GM18867 (cell line): ENCODE measurements at regions not wholly inside any gene's neighbourhood (a gene's known extent, or its start where the extent isn't known, plus 50 kb on each side); places are given as distances from the start of the nearest gene placed in this dataset.
"Not testable (repeated sequence)": the region's sequence is repeated elsewhere in the genome, so short reads cannot be mapped to it uniquely, and the experiment has no call there.

Experiments used
- ATAC-seq: cut with Tn5 transposase; IDR thresholded peaks from one replicate; pipeline ENCODE4 v1.9.1; 2021; ENCODE audit warnings: mild to moderate bottlenecking, moderate library complexity; ENCODE audit not compliant: unreplicated experiment

DNA sequence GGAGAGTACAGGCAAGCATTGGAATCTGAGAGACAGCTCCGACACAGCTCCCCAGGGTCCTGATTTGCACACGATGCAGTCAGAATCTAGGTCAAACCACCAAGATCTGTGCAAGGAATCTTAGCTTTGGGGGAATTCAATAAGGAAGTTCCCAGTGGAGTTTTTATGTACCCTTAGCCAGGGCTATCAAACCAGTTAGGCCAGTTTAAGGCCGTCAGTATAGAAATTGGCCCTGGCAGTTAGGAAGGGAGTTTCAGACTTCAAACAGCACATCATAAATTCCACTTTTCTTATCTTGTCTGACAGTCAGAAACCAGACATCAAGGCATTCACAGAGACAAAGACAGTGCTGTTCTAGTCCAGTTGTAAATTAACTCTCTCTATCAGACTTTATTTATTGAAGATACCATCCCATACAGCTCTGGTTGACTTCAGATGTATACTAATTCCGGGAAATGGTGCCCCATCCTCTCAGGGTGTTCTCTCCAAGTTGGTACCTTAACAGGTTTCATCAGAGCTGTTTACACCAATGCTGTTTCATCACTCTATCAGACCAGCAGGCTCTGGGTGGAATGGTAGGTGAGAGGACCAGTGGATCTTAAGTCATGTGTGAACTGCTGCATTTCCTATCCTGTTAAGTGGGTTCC is 157.5 kb upstream of the ATF7IP start:
- no peak for ATAC-seq

DNA sequence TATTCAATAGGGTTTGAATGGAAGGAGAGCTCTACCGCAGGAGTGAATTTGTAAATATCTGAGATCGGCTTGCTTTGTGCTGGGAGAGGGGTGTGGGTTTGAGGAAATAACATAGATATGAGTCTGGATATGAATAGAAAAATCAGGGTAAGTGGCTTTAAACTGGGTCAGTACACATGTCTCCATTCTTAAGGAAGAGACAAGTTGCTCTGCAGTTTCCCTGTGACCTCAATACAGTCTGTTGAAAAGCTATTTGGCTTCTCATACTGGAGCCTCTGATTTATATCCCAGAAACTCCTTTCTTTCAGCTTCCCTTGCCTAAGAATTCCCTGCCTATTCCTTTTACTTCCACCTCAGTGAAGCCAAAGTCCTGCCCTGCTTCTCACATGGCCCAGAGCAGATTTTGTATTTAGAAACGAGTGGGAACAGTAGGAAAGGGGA is 153.5 kb upstream of the ATF7IP start:
- ATAC-seq = no peak

DNA sequence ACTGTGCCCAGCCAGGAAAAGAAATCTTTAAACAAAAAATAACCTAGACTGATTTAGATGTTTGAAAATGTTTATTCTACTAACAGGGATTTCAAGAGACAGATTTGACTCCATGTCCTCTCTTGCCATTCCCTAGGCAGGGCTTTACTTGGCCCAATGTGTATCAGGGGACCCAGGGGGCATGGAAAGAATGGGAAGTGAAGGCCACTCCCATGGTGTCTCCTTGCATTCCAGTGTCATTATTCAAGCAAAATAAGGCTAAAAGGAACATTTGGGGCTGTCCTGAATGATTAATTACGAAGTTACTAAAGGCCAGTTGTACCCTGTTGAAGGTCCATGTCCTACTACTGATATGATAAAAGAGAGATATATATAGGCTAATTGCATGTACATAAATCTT is 151.9 kb upstream of the ATF7IP start:
- ATAC-seq = no peak

DNA sequence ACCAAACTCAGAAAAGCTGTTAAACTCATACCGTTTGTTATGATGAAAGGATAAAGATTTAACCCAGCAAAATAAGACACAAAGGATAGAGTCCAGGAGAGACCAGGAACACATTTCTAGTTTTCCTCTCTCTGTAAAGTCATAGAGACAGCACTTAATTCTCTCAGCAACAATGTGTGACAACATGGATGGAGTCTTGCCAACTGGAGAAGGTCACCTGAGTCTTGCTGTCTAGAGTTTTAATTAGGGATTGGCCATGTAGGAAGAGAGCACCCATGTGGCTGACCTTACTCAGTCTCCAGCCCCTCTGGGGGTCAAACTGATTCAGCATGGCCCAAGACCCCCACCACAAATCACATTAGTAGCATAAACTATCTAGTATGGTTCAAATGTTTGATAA is 151.0 kb upstream of the ATF7IP start:
- no peak for ATAC-seq

DNA sequence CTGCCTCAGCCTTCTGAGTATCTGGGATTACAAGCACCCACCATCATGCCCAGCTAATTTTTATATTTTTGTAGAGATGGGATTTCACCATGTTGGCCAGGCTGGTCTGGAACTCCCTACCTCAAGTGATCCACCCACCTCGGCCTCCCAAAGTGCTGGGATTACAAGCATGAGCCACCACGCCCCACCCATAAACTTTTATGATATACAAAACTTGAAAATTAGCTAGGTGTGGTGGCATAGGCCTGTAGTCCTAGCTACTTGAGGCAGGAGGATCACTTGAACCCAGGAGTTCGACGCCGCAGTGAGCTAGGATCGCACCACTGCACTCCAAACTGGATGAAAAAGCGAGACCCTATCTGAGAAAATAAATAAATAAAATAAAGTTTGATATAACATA is 149.5 kb upstream of the ATF7IP start:
- not testable (repeated sequence) for ATAC-seq

DNA sequence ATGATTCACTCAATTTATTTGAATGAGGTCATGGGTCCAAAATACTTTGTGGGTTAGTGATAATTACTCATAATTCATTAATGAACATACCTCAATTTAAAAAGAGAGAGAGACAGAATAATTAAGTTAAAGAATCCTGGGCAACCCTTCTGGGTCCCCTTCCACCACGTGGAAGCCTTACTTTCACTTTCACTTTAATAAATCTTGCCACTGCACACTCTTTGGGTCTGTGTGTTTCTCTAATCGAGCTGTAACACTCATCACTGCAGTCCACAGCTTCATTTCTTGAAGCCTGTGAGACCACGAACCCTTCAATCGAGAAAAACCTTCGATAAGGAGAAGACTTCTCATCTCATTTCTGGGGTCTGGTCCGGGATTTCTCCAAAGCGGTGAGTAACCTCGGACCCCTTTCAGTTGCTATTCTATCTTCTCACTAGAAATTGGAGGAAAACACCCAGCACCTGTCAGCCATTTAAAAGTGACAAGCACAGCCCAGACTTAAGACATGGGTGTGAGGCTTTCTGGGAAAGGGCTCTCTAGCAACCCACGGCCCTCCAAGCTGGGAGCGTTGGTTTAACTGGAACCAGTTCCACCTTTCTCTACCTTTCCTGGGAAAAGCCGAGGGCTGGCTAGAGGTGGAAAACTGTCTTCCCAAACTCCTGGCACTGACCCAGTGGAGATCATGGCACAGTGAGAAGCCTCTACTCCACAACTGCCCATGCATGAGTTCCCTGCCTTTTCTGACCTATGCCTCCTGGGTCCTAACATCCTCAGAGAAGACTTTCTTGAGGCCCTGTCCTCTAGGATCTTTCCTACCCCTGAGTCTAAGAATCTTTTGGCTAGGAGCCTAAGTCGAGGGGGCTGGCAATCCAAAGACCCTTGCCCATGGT is 148.8 kb upstream of the ATF7IP start:
- no peak for ATAC-seq

DNA sequence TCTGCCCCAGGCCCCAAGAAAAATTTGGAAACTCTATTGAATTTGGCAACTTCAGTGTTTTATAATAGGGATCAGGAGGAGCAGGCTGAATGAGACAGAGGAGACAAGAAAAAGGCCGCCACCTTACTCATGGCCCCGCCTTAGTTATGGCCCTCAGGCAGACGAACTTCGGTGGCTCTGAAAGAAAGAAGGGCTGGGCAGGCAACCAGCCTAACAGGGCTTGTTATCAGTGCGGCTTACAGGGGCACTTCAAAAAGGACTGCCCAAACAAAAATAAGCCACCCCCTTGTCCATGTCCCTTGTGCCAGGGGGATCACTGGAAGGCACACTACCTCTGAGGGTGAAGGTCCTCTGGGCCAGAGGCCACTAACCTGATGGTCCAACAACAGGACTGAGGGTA is 146.3 kb upstream of the ATF7IP start:
- ATAC-seq = no peak

DNA sequence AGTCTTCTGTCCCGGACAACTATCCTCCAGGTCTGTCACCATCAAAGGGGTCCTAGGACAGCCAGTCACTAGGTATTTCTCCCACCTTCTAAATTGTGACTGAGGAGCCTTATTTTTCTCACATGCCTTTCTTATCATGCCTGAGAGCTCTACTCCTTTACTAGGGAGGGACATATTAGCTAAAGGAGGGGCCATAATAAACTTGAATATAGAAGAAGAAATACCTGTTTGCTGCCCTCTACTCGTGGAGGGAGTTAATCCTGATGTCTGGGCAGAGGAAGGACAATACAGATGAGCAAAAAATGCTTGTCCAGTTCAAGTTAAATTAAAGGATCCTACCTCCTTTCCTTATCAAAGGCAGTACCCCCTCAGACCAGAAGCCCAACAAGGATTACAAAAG is 145.8 kb upstream of the ATF7IP start:
- not testable (repeated sequence) for ATAC-seq

DNA sequence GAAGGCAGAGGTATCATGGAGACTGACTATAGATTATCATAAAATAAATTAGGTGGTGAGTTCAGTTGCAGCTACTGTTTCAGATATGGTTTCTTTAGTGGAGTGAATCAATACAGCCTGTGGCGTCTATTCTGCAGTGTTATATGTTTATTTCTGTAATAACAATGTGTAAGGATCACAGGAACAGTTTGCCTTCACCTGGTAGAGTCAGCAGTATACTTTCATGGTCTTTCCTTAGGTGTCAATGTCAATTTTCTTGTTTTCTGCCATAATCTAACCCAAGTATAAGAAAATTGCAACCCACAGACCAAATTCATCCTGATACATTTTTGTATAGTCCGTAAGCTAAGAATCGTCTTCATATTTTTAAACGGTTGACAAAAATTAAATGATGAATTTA is 140.4 kb upstream of the ATF7IP start:
- ATAC-seq = no peak

DNA sequence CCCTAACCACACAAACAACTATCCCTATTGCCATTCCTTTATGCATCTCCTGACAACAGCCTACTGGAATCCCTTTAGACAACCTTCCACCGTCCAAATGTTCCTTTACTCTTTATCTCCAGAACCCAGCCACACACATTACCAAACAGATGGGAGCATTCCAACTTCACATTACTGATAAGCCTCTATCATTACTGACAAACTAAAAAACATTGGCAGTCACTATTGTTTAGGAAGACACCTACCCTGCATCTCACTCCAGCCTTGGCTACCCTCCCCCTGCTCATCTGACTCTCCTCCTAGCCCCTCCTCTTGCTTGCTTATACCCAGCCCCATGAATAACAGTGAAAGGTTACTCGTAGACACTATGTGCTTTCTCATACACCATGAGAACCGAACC is 130.3 kb upstream of the ATF7IP start:
- ATAC-seq = not testable (repeated sequence)

DNA sequence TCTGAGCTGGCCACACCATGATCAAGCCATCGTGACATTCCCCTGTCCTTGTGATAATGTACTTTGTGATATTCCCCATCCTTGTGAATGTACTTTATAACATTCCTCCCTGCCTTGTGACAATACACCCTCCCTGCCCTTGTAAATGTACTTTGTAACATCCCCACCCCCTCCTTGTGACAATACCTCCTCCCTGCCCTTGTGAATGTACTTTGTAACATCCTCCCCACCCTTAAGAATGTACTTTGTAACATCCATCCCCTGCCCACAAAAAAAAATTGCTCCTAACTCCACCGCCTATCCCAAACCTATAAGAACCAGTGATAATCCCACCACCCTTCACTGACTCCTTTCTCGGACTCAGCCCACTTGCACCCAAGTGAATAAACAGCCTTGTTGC is 128.8 kb upstream of the ATF7IP start:
- not testable (repeated sequence) for ATAC-seq

DNA sequence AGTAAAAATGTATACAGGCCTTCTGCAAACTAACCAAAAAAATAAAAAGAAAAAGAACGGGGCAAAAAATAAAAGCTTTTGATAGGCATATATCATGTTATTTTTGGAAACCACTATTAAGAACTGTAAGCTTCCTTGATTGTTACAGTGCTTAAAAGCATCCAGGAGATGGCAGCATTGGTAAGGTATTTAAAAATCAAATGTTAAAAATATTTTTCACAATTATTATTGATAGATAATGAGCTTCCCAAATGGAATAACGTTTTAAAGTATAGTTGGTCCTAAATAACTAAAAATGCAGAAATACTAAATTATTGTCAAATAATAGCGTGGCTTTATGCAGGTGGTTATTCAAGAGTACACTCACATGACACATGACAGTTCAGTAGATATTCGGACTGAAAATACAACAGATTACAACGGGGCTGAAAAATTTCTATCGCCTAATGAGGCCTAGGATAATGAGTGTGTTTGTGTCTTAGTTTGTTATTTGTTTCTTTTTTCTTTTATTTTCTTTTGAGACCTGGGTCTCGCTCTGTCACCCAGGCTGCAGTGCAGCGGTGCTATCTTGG is 127.2 kb upstream of the ATF7IP start:
- no peak for ATAC-seq

DNA sequence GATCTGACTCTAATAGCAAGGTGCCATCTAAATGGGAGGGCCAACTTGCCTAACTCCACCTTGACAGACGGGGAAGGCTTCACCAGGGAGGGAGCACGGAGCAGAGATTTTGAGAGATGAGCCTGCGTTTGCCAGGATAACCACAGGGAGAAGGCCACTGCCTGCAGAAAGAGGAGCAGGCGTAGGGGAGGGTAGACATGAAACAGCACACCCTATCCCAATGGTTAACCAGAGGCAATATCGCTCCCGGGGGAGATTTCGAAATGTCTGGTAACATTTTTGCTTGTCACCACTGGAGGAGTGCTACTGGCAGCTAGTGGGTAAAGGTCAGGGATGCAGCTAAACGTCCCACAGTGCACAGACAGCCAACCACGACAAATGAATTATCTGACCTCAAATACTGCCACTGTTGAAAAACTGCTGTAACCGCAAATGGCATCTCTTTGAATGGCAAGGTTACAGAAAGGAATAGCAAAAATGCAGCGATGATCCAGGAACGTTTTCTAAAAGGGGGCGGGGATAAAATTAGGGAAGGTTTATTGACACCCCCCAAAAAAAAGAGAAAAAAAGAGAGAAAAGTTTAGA is 126.0 kb upstream of the ATF7IP start:
- ATAC-seq = peak; percentile 83

DNA sequence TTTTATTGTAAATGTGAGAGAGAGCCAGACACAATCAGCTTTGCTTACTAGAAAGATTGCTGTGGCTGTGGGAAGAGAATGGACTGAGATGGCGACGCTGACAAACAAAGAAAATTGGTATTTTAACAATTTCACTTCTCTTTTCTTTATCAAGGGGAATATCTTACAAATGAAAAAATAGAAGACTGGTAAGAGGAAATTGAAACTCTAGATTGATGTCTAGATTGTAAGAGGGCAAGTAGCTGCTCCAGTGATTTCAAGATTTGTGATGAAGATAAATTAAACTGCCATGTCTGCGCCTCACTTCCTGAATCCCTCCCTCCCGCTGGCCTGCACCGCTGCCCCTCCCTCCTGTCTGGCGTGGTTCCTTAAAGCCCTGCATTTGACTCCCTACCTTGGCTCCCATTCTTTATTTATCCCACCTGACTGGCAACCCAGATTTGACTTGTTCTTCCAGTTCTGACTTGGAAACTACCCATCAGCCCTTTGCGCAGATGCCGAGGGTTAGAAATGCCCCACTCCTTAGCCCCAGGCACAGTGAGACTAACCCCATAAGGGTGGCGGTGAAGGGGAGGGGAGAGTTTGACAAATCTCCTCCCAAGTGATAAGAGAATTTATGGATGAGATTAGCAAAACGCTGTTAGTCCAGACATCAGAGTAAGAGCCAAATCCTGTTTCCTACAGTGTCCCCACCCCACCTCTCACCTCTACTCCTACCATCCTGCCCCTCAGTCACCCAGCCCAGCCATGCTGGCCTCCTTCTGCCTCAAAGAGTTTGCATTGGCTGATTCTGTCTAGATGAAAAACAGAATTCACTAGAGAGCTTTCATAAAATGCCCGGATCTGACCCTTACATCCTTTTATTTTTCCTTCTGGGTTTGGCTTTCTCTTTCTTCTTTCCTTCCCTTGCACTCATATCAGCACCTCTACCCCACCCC is 125.3 kb upstream of the ATF7IP start:
- ATAC-seq = peak; percentile 48

DNA sequence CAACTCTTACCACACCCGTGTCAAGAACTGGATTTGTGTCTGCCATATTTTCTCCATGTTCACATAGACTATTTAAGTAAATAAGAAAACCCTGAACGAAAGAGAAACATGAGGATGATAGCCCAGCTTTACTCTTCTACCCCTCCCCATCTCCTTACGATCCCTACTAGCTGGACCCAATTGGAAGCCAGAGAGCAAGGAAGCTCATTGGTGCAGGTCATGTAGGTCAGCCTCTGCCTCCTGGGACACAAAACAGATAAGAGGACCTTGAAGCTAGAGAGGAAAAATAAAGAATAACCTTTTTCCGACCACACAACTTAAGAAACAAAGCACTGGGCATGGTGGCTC is 124.6 kb upstream of the ATF7IP start:
- ATAC-seq = no peak

DNA sequence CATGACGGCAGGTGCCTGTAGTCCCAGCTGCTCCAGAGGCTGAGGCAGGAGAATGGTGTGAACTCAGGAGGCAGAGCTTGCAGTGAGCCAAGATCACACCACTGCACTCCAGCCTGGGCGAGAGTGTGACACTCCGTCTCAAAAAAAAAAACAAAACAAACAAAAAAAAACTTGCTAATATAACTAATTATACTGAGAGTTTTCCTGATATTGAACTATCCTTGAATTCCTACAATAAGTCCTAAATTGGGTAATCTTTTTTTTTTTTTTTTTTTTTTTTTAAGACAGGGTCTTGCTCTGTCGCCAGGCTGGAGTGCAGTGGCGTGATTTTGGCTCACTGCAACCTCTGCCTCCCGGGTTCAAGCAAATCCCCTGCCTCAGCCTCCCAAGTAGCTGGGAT is 122.7 kb upstream of the ATF7IP start:
- ATAC-seq = not testable (repeated sequence)

DNA sequence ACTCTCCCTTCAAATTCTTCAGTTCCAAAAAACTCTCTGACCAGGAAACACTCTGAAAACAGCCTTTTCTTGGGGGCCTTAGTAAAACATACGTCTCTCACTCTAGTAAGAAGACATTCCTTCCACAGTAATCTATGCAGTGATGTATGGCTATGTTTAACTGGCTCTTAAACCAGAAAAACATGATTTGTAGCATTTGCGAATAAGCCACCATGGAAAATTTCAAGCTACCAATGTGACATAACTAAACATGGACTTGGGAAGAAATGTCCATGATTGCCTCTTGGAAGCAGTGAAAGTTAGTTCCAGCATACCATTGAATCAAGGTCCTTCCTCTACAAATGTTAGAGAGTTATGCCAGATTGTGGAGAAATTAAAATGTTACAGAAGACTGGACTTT is 121.5 kb upstream of the ATF7IP start:
- ATAC-seq = no peak

DNA sequence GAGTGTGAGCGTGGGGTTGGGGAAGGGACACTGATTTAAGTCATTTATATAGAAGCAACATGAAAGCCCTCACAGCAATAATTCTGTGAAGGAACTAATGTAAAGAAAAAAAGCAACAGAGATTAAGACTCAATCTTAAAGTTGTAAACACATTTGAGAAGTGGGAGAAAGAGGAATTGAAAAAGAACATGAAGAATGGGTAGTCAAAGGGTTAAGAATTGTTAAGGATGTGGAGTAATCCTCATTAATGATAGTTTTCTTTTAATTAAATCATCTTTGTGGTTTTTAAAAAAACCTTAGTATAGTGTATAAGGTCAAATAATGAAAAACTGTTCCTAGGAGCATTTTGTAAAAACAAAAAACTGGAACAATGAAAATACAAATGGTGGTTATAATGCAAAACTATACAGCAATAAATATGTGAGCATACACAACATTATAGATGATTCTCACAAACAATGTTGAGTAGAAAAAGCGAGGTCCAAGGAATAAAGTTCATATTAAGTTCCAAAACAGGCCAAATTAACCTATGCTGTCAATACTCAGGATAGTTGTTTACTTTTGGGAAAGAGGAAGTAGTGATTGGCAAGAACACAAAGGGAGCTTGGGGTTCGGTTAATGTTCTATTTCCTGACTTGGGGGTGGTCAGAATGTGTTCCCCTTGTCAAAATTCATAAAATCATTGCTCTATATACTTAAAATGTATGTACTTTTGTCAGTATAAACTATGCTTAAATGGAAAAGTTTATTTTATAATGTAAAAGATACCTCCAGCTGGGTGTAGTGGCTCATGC is 120.4 kb upstream of the ATF7IP start:
- no peak for ATAC-seq

DNA sequence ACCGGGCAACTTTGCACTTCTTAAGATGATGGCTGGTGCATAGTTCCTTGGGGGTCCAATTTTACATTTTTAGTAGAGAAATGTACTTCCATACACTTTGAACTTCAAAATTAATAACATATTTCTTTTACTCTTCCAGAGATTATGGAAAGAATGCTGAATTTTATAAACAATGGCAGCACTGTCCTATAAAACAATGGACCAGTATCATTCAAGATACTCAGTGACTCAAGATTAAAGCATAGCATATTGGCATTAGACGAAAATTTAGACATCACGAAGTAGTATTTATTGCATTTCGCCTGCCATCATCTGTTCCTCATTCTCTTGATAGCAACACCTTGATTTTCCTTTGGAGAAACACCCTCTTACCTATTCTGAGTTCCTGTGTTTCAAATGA is 118.3 kb upstream of the ATF7IP start:
- ATAC-seq = no peak

DNA sequence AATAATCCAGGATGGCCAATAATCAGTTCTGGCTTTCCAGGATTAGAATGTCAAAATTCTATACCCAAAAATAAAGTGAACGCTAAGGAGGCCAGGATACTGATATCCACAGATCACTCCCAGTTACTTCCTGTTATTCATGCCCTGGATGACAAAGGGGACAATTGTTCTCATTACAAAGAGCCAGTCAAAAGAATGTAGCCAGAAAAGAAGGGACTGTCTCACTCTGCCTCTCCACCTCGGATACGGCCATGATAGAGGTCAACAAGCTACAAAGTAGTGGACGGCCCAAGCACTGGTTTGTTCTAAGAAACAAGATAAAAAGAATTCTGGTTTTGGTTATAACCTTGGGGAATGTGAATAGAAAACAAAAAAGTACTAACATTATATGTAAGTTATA is 116.1 kb upstream of the ATF7IP start:
- ATAC-seq = no peak
